Loucy (cell line): ENCODE measurements at regions not wholly inside any gene's neighbourhood (a gene's known extent, or its start where the extent isn't known, plus 50 kb on each side); places are given as distances from the start of the nearest gene placed in this dataset.

Experiments used
- H2AFZ ChIP-seq: fragments of 200-600 bp; sonication (generic); 2 replicates; pipeline ENCODE4 v1.6.0; 2016; ENCODE audit warnings: antibody characterized with exemption, mild to moderate bottlenecking, low read length, moderate library complexity
- H3F3A ChIP-seq: fragments of 200-600 bp; 2 replicates; pipeline ENCODE4 v1.6.0; 2016; ENCODE audit warnings: antibody characterized with exemption, low read depth, mild to moderate bottlenecking
- H3K27me3 ChIP-seq: fragments of 200-600 bp; sonication (generic); 2 replicates; pipeline ENCODE4 v1.6.1; 2014; ENCODE audit warnings: low read length, mild to moderate bottlenecking; ENCODE audit not compliant: insufficient read depth, poor library complexity, severe bottlenecking
- H3K36me3 ChIP-seq: fragments of 200-600 bp; sonication (generic); 2 replicates; pipeline ENCODE4 v1.6.1; 2016; ENCODE audit warnings: low read length; ENCODE audit not compliant: insufficient read depth
- H3K4me1 ChIP-seq: fragments of 200-600 bp; sonication (generic); 2 replicates; pipeline ENCODE4 v1.5.1; 2014; ENCODE audit warnings: low read length, mild to moderate bottlenecking; ENCODE audit not compliant: insufficient read depth, poor library complexity, severe bottlenecking
- H3K4me2 ChIP-seq: fragments of 200-600 bp; sonication (generic); 2 replicates; pipeline ENCODE4 v1.6.0; 2014; ENCODE audit warnings: antibody characterized with exemption, low read length, low read depth, mild to moderate bottlenecking; ENCODE audit not compliant: poor library complexity, severe bottlenecking
- H3K4me3 ChIP-seq: fragments of 200-600 bp; sonication (generic); 2 replicates; pipeline ENCODE4 v1.5.1; 2014; ENCODE audit warnings: low read length, mild to moderate bottlenecking, mixed read lengths; ENCODE audit not compliant: poor library complexity, severe bottlenecking
- H3K79me2 ChIP-seq: fragments of 200-600 bp; sonication (generic); 2 replicates; pipeline ENCODE4 v1.6.1; 2014; ENCODE audit warnings: low read length; ENCODE audit not compliant: insufficient read depth
- H3K9ac ChIP-seq: fragments of 200-600 bp; sonication (generic); 2 replicates; pipeline ENCODE4 v1.6.0; 2014; ENCODE audit warnings: mild to moderate bottlenecking, low read depth, low read length, moderate library complexity; ENCODE audit not compliant: poor library complexity, severe bottlenecking
- H3K9me2 ChIP-seq: fragments of 200-600 bp; sonication (generic); replicated peaks from 2 replicates; pipeline ENCODE4 v1.6.1; 2016; ENCODE audit warnings: low read depth, low read length, mixed read lengths
- H3K9me3 ChIP-seq: fragments of 200-600 bp; sonication (generic); 2 replicates; pipeline ENCODE4 v1.6.1; 2014; ENCODE audit warnings: mild to moderate bottlenecking, antibody characterized with exemption, low read length, low read depth; ENCODE audit not compliant: insufficient read depth
- H4K20me1 ChIP-seq: fragments of 200-600 bp; sonication (generic); 2 replicates; pipeline ENCODE4 v1.6.0; 2014; ENCODE audit warnings: antibody characterized with exemption, low read length, mild to moderate bottlenecking; ENCODE audit not compliant: insufficient read depth, poor library complexity, severe bottlenecking
- EZH2phosphoT487 ChIP-seq: fragments of 200-600 bp; IDR thresholded peaks from 2 replicates; pipeline ENCODE4 v1.6.1; 2018; ENCODE audit warnings: antibody characterized with exemption, mild to moderate bottlenecking, moderate library complexity, borderline replicate concordance
- TF ChIP-seq, protein P1 (sequence below): fragments of 200-600 bp; sonication (generic); conservative IDR thresholded peaks from 2 replicates; pipeline ENCODE4 v1.5.1; 2014; ENCODE audit warnings: mild to moderate bottlenecking, antibody characterized with exemption, low read length

DNA sequence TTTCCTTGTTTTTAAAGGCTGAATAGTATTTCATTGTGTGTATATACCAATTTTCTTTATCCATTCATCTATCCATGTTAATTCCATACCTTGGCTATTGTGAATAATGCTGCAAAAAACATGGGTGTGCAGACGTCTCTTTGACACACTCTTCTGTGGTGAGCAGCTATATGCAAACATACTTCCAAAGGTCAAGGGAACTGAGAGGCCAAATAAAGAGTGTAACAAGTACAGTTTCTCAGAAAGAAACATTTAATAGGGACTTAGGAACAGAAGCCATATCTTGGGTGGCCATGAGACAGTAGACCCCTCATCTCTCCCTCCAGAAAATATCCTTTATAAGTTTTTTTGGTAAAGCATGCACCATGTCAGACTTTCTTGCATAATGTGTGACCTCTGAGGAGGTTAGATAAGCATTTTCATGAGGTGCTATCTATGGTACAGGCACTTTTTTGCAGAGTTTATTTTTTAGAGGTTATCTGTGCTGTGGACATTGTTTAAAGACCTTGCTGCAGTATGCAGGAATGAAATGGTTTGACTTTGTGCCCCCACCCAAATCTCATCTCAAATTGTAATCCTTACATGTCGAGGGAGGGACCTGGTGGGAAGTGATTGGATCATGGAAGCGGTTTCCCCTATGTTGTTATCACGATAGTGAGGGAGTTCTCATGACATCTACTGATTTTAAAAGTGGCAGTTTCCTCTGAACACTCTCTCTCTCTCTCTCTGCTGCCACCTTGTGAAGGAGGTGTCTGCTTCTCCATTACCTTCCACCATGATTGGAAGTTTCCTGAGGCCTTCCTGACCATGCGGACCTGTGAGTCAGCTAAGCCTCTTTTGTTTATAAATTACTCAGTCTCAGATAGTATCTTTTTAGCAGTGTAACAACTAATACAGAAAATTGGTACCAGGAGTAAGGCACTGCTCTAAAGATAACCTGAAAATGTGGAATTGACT, 1202.3 kb downstream of the GALC start:
- no peaks in the 10 kb centered on the region for H3K36me3 ChIP-seq
- no peak overlapping the region for H3K4me3 ChIP-seq
- no peaks in the 10 kb centered on the region for H3K79me2 ChIP-seq
- no peak overlapping the region for H3K9ac ChIP-seq
- H4K20me1 ChIP-seq, result no peaks in the 10 kb centered on the region
- no peaks in the 10 kb centered on the region for H3K4me1 ChIP-seq
- H3K4me2 ChIP-seq, result no peak overlapping the region
- TF ChIP-seq, protein P1, sequence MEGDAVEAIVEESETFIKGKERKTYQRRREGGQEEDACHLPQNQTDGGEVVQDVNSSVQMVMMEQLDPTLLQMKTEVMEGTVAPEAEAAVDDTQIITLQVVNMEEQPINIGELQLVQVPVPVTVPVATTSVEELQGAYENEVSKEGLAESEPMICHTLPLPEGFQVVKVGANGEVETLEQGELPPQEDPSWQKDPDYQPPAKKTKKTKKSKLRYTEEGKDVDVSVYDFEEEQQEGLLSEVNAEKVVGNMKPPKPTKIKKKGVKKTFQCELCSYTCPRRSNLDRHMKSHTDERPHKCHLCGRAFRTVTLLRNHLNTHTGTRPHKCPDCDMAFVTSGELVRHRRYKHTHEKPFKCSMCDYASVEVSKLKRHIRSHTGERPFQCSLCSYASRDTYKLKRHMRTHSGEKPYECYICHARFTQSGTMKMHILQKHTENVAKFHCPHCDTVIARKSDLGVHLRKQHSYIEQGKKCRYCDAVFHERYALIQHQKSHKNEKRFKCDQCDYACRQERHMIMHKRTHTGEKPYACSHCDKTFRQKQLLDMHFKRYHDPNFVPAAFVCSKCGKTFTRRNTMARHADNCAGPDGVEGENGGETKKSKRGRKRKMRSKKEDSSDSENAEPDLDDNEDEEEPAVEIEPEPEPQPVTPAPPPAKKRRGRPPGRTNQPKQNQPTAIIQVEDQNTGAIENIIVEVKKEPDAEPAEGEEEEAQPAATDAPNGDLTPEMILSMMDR, result peak; percentile 44
- TF ChIP-seq EZH2phosphoT487, result no peak
- H2AFZ ChIP-seq, result no peak overlapping the region
- no peaks in the 10 kb centered on the region for H3K9me3 ChIP-seq
- H3K9me2 ChIP-seq, result no peaks in the 10 kb centered on the region
- no peaks in the 10 kb centered on the region for H3F3A ChIP-seq
- H3K27me3 ChIP-seq, result no peaks in the 10 kb centered on the region

DNA sequence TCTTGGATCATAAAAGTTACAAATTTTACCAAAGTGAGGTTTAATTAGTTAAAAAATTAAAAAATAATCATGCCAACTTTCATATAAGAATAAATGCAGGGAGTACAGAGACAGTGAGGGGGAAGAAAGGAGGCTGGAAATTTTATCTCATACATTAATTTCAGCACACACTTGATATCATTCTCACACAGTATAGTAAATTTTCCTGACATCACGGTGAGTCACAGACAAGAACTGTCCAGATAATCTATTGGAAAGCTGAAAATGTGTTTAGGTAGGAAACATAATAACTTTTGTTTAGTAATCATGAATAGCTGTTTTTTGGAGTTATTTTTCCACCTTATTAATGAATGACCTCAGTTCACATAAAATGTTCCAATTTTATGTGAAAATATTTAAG, 1204.8 kb downstream of the GALC start:
- no peak overlapping the region for H3K4me2 ChIP-seq
- H3K9ac ChIP-seq, result no peak overlapping the region
- TF ChIP-seq EZH2phosphoT487, result no peak
- TF ChIP-seq, protein P1, result no peak

DNA sequence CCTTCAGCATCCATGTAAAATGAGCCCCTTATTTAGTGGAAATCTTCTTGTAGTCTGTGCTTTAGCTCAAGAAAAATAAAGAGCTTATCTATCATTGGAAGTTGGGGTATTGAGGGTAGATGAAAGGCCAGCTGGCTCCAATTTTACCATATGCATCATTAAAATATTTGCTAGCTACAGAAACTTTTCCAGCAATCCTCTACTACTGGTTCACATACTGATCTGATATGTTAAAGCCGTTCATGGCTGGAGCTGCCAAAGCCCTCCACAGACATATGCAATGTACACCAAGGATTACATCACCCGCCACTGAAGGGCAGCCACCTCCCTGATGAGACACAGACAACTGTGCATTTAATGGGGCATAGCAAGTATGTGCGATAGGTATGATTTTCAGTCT, 1205.3 kb downstream of the GALC start:
- Histone ChIP-seq H3K4me3 (no peak overlapping the region), H4K20me1 (no peaks in the 10 kb centered on the region), H3K4me2 (no peak overlapping the region), H3K9me3 (no peaks in the 10 kb centered on the region), H3K9me2 (no peaks in the 10 kb centered on the region), H3K4me1 (no peaks in the 10 kb centered on the region), H2AFZ (no peak overlapping the region), H3K79me2 (no peaks in the 10 kb centered on the region), H3K36me3 (no peaks in the 10 kb centered on the region), H3K27me3 (no peaks in the 10 kb centered on the region), H3F3A (no peaks in the 10 kb centered on the region), H3K9ac (no peak overlapping the region)
- TF ChIP-seq, protein P1, result no peak
- no peak for TF ChIP-seq EZH2phosphoT487

More for the DNA sequence above, 1204.8 kb downstream of the GALC start:
- Histone ChIP-seq H3F3A (no peaks in the 10 kb centered on the region), H4K20me1 (no peaks in the 10 kb centered on the region), H3K9me3 (no peaks in the 10 kb centered on the region), H3K9me2 (no peaks in the 10 kb centered on the region), H3K4me3 (no peak overlapping the region), H3K79me2 (no peaks in the 10 kb centered on the region), H3K4me1 (no peaks in the 10 kb centered on the region), H3K36me3 (no peaks in the 10 kb centered on the region), H3K27me3 (no peaks in the 10 kb centered on the region), H2AFZ (no peak overlapping the region)
